DOHH2 (cell line): ENCODE measurements at regions not wholly inside any gene's neighbourhood (a gene's known extent, or its start where the extent isn't known, plus 50 kb on each side); places are given as distances from the start of the nearest gene placed in this dataset.
"Not testable (repeated sequence)": the region's sequence is repeated elsewhere in the genome, so short reads cannot be mapped to it uniquely, and the experiment has no call there.

ENCODE experiments used
- H3F3A ChIP-seq: fragments of 200-600 bp; sonication (generic), shearing (Covaris generic); 2 replicates; pipeline ENCODE4 v1.6.0; 2016; ENCODE audit warnings: antibody characterized with exemption, mild to moderate bottlenecking; ENCODE audit not compliant: control insufficient read depth, insufficient read depth
- H3K27ac ChIP-seq: fragments of 200-600 bp; sonication (generic); 2 replicates; pipeline ENCODE4 v1.5.1; 2014; ENCODE audit warnings: low read depth, mild to moderate bottlenecking, low read length, moderate library complexity
- H3K27me3 ChIP-seq: fragments of 200-600 bp; sonication (generic); 2 replicates; pipeline ENCODE4 v1.6.1; 2014; ENCODE audit warnings: mild to moderate bottlenecking, low read length, mixed read lengths; ENCODE audit not compliant: control insufficient read depth
- H3K36me3 ChIP-seq: fragments of 200-600 bp; sonication (generic); 2 replicates; pipeline ENCODE4 v1.6.1; 2014; ENCODE audit warnings: mild to moderate bottlenecking, low read length, moderate library complexity, mixed read lengths; ENCODE audit not compliant: control insufficient read depth
- H3K4me1 ChIP-seq: fragments of 200-600 bp; sonication (generic); 2 replicates; pipeline ENCODE4 v1.6.1; 2014; ENCODE audit warnings: mild to moderate bottlenecking, low read length, mixed read lengths; ENCODE audit not compliant: control insufficient read depth
- H3K4me2 ChIP-seq: fragments of 200-600 bp; sonication (generic); 2 replicates; pipeline ENCODE4 v1.6.0; 2014; ENCODE audit warnings: mild to moderate bottlenecking, low read length, moderate library complexity
- H3K4me3 ChIP-seq: fragments of 200-600 bp; sonication (generic); 2 replicates; pipeline ENCODE4 v1.5.1; 2014; ENCODE audit warnings: mild to moderate bottlenecking, low read length, mixed read lengths
- H3K79me2 ChIP-seq: fragments of 200-600 bp; sonication (generic); 2 replicates; pipeline ENCODE4 v1.6.1; 2014; ENCODE audit warnings: mild to moderate bottlenecking, low read length, mixed read lengths; ENCODE audit not compliant: control insufficient read depth
- H3K9me2 ChIP-seq: fragments of 200-600 bp; sonication (generic); replicated peaks from 2 replicates; pipeline ENCODE4 v1.6.1; 2014; ENCODE audit warnings: mild to moderate bottlenecking, low read length, mixed read lengths; ENCODE audit not compliant: control insufficient read depth
- H3K9me3 ChIP-seq: fragments of 200-600 bp; sonication (generic); 2 replicates; pipeline ENCODE4 v1.6.1; 2014; ENCODE audit warnings: antibody characterized with exemption, low read length, mixed read lengths; ENCODE audit not compliant: control insufficient read depth, insufficient read depth
- H4K20me1 ChIP-seq: fragments of 200-600 bp; sonication (generic); 2 replicates; pipeline ENCODE4 v1.6.0; 2014; ENCODE audit warnings: low read depth, mild to moderate bottlenecking, antibody characterized with exemption, low read length, moderate library complexity; ENCODE audit not compliant: control insufficient read depth, insufficient read depth
- CTCF ChIP-seq: fragments of 200-600 bp; sonication (generic); IDR thresholded peaks from one replicate; pipeline ENCODE4 v1.5.1; 2014; ENCODE audit warnings: antibody characterized with exemption, mild to moderate bottlenecking, low read depth, low read length; ENCODE audit not compliant: poor library complexity, severe bottlenecking
- EZH2phosphoT487 ChIP-seq: fragments of 200-600 bp; sonication (generic); IDR thresholded peaks from 2 replicates; pipeline ENCODE4 v1.6.1; 2017; ENCODE audit warnings: borderline replicate concordance, mild to moderate bottlenecking, antibody characterized with exemption, low read length, moderate library complexity, mixed read lengths

- not testable (repeated sequence) for H3K27ac ChIP-seq, H3K36me3 ChIP-seq, H3K4me3 ChIP-seq, H3K79me2 ChIP-seq, H3K9me3 ChIP-seq, H3F3A ChIP-seq, H4K20me1 ChIP-seq, H3K4me2 ChIP-seq, H3K4me1 ChIP-seq, H3K27me3 ChIP-seq, H3K9me2 ChIP-seq
Observed at GRCh38 chr13:18213511-18213910, 968.1 kb downstream of the TUBA3C start.

GRCh38 chr13:18212873-18213272, 968.8 kb downstream of the TUBA3C start:
- H3K27ac ChIP-seq: no peak overlapping the region
- no peaks in the 10 kb centered on the region for H3F3A ChIP-seq
- TF ChIP-seq EZH2phosphoT487: no peak
- no peak for TF ChIP-seq CTCF
- no peak overlapping the region for H3K4me3 ChIP-seq
- no peaks in the 10 kb centered on the region for H3K9me2 ChIP-seq
- H3K4me1 ChIP-seq: no peaks in the 10 kb centered on the region
- no peak overlapping the region for H3K4me2 ChIP-seq
- H3K27me3 ChIP-seq: no peaks in the 10 kb centered on the region
- H3K9me3 ChIP-seq: peaks cover 10% of the 10 kb centered on the region; the same call in 1 of the 2 replicates
- no peaks in the 10 kb centered on the region for H4K20me1 ChIP-seq
- H3K79me2 ChIP-seq: no peaks in the 10 kb centered on the region
- no peaks in the 10 kb centered on the region for H3K36me3 ChIP-seq

GRCh38 chr13:18211752-18212560, 969.7 kb downstream of the TUBA3C start:
- H3K9me3 ChIP-seq, H3K27me3 ChIP-seq, H3K36me3 ChIP-seq, H4K20me1 ChIP-seq, H3K79me2 ChIP-seq, H3K27ac ChIP-seq, H3K4me1 ChIP-seq, H3K4me3 ChIP-seq, H3K9me2 ChIP-seq, H3F3A ChIP-seq, H3K4me2 ChIP-seq: not testable (repeated sequence)

- not testable (repeated sequence) for H3K79me2 ChIP-seq, H3K27ac ChIP-seq, H3K36me3 ChIP-seq
Observed at GRCh38 chr13:18204614-18205178, 976.9 kb downstream of the TUBA3C start.

GRCh38 chr13:18195365-18195678, 986.3 kb downstream of the TUBA3C start:
- H4K20me1 ChIP-seq: not testable (repeated sequence)

More at GRCh38 chr13:18204614-18205178, 976.9 kb downstream of the TUBA3C start:
- H4K20me1 ChIP-seq, H3K9me2 ChIP-seq, H3F3A ChIP-seq, H3K27me3 ChIP-seq, H3K4me3 ChIP-seq, H3K4me2 ChIP-seq, H3K4me1 ChIP-seq, H3K9me3 ChIP-seq: not testable (repeated sequence)

GRCh38 chr13:18194631-18195364, 986.8 kb downstream of the TUBA3C start:
- H4K20me1 ChIP-seq, H3K27ac ChIP-seq, H3K4me2 ChIP-seq, H3K79me2 ChIP-seq, H3K9me3 ChIP-seq, H3K4me3 ChIP-seq, H3K27me3 ChIP-seq, H3K9me2 ChIP-seq, H3F3A ChIP-seq, H3K4me1 ChIP-seq, H3K36me3 ChIP-seq: not testable (repeated sequence)

More at GRCh38 chr13:18195365-18195678, 986.3 kb downstream of the TUBA3C start:
- not testable (repeated sequence) for H3F3A ChIP-seq, H3K9me2 ChIP-seq, H3K36me3 ChIP-seq, H3K27ac ChIP-seq, H3K4me2 ChIP-seq, H3K4me1 ChIP-seq, H3K79me2 ChIP-seq, H3K27me3 ChIP-seq, H3K9me3 ChIP-seq, H3K4me3 ChIP-seq

GRCh38 chr13:18194104-18194503, 987.5 kb downstream of the TUBA3C start:
- H3F3A ChIP-seq, H3K4me3 ChIP-seq, H3K4me1 ChIP-seq, H3K79me2 ChIP-seq, H3K9me2 ChIP-seq, H3K36me3 ChIP-seq, H3K4me2 ChIP-seq, H3K9me3 ChIP-seq, H3K27ac ChIP-seq, H4K20me1 ChIP-seq, H3K27me3 ChIP-seq: not testable (repeated sequence)
